LHCN-M2 (cell line): ENCODE measurements at regions not wholly inside any gene's neighbourhood (a gene's known extent, or its start where the extent isn't known, plus 50 kb on each side); places are given as distances from the start of the nearest gene placed in this dataset.
A peak's percentile ranks its signal among the peaks of the same experiment; 100 is the strongest.

ENCODE experiments used
- DNase-seq: peaks from one replicate; pipeline ENCODE4 v3.0.0-alpha.2; 2012; ENCODE audit warnings: low read depth

DNA sequence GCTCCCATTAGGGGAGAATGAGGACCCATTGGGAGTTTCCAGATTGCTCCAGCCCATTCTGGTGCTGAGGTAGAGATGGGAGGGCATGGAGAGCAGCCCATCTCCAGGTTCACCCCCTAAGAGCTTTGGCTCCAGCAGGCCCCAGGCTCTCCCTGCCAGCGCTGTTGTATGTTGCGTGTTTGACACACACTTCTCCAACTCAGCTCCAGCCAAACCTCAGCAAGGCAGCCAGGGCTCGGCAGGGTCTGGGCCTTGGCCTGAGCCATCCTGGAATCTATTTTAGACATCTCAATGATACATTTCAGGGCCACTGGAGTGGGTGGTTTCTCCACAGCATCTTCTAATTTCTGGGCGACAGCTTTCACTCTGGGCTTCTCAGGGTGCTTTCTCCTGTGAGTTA, 117.0 kb downstream of the NAV1 start:
- DNase-seq: no peak

DNA sequence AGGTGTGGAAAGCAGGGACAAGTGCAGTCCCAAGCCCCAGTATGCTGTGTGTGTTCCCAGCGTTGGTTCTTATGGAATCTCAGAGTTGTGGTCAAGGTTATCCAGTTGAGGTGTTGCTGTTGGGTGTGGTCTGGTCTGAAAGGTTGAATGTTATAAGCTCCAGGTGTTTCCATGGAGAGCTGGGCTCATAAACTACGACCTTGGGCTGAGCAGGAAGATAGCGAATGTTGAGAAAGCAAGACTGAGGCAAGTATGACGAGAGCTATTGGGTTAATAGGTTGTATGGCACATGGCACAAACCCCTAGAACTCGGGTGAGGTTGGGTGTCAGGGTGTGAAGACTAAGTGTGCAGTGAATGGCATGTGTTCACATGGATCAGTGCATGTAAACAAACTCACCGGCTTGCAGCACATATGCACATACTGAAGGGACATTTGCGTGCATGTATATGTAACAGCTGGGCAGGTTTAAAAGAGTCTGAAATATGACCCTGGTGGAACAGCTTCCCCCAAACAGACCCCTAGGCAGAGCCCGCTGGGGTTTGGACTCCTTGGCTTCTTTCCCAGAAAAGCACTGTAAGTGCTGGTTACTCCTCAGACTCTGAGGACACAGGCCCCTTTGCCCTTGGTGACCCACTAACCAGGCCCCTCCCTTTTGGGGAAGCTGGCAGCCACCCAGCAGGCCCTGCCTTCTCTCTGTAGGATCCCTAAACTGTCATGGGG, 117.5 kb downstream of the NAV1 start:
- DNase-seq: peak; percentile 77

DNA sequence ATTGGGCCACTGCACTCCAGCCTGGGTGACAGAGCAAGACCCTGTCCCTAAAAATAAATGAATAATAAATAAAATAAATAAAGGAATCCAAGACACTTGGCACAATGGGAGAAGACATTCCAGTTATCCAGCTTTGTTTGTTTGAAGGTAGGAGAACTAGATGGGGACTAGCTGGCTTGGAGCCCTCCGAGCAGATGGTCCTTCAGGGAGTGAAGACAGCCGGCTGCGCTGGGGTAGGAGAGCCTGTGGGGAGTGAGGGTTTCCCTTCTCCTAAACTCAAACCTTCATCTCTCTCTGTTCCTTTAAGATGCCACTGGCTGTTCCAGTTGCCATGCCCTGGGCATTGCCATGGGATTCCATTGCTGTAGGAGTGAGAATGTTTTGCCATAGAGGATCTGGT, 120.6 kb downstream of the NAV1 start:
- no peak for DNase-seq

DNA sequence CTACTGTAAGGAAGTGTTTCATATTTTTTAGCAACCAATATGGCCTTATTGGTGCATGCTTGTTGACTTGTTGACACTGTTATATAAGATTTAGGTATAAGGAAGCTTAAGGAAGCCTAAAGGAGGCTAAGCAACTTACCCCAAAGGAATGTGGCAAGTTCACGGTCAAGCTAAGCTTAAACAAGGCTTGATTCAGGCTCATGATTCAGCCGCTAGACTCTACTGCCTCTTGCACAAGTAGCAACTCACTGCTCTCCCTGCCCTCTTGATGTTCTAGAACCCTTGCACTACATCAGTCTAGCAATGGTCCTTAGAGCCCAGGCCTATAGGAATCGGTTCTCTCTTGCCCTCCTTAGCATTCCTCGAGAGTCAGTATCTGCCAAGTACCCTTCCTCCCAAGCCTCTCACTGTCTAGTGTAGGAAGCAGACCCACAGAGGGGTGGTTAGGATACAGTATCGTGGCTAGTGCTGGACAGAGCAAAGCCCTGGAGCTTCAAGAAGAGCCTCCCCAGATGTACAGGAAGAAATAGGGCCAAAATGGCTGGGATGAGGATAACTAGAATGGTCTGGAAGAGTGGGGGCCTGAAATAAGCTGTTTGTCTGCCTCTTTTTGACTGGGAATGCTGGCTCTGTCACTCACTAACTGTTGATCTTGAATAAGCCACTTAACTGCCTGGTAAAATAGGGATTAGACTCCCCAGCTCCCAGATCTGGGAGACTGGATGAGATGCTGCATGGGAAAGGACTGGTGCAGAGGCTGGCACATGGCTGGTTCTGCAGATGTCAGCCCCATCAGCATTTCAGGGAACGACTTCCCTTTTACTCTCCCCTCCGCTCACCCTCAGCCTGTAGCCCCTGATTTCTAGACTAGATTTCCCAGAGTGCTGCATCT, 122.2 kb downstream of the NAV1 start:
- DNase-seq: no peak

DNA sequence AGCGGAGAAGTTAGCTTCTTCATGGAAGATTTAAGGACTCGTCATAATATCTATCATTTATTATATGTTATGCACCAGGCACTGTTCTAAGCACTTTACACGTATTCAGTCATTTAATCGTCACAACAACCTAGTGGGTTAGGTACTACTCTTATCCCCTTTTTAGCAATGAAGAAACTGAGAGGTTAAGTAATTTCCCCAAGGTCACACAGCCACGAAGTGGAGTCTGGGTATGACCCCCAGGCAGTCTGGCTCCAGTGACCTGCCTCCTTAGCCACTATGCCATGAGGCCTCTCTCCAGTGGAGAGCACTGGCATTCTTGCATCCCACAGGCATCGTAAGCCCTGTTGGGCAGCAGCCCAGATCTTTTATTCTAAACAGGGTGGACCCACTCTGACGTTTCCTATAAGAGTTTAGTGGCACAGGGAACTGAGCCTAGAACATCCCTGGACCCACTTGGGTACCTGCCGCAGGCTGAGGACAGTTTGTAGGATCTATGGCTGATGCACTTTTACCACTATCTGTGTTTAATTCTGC, 123.0 kb downstream of the NAV1 start:
- no peak for DNase-seq

DNA sequence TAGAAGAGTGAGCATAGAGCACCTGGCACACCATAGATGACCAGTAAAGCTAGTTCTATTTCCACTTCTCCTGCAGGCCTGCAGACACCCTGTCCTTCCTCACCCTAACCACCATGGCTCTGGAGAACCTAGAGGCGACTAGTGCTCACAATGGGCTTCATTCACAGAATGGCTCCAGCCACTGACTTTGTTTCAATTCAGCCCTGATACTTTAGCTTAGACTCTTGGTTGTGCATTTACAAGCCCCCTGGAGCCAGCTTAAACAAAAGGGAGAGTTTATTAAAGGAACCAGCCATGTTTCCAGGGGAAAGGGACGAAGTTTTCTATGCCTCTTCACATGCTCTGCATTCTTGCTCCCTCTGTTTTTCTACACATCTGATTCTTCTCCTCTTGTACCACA, 123.7 kb downstream of the NAV1 start:
- no peak for DNase-seq

DNA sequence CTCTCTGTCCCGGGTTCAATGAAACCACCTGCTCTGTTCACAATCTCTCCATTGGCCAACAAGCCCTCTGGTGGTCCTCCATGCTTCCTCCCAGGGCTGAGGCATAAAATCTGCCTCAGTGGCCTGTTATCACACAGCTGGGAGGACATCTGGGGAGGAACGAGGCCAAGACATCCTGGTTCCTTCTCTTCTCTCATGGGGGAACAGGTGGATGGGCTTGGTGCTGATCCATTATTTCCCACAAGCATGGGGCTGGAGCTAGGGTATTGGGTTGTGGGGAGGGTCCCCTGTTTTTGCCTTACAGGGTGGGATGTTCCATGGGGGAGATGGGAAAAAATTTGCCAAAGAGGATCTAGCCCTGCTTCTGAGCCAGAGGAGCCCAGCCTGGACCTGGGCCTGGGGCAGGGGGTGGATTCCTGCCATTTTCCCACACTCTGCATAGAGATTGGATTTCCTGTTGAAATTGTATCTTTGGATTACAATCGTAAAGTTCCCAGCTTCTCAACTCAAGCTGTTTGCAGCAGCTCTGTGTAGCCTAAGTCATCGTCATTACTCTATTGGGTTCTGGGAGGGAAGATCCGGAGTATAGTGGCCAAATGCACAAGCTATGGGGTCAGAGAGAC, 124.7 kb downstream of the NAV1 start:
- DNase-seq: no peak

DNA sequence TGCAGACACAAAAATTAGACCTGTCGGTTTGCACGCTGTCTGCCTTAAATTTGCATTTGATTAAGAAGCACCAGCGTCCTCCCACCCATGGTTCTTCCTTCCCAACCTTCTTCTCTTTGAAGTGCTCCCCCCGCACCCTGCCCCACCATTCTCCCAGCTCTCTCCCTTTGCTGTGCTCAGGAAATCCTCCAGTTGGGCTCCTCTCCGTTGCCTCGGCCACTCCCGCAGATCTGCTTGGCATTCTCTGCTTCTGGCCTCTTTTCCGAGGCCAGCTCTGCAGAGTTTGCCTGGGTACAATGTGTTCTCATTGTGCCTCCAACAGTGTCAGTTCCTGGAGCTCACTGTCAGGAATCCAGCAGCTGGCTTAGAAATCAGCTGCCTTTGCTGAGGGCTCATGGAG, 126.1 kb downstream of the NAV1 start:
- DNase-seq: no peak

DNA sequence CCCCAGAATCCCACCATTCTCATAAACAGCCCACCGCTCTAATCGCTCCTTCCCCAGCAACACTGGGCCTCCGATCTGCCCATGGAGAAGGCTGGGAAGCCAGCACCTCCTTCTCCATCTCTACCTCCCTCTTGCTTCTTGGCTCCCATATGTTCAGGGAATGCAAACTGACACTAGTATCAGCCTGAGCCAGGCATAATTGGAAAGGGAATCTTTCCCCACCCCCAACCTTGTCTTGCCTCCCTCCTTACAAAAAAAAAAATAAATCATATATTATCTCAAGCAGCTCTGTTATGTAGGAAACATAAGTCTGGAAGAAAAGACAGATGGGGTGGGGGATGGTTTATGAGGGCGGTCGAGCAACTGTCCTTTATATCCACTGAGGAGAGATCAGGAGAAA, 127.2 kb downstream of the NAV1 start:
- no peak for DNase-seq

DNA sequence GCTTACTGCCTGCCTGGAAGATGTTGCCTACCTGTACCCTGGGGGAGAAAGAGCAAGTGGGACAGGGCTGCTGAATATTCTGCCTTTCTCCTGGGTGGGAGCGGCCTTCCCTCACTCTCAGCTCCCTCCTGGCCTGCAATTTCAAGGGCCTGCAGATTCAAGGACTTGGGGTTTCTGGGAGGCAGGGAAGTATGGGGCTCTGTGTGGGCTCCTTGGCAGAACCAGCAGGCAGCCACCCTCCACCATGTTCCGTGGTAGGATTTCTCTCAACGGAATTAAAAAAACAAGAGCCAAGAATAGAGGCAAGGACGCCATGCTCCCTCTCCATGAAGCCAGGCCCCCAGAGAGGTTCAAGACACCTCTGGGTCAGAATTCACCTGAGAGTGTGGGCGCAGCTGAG, 127.7 kb downstream of the NAV1 start:
- DNase-seq: no peak

DNA sequence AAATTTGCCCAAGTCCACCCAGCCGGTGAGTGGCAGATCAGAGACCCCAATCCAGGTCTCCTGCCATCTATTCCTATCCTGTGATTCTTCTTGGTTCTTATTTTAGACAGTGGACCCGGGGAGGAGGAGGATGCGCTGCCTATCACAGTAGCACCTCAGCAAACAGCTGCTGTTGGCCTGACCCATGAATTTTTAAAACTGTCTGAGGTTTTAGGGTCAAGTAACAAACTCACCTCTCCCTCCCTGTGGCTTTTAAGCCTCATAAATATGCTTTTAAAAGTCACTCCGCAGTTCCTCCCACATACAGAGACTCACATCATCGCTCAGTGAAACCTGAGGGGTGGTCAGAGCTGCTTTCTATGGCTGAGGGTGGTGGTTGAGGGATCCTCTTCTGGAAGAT, 128.6 kb downstream of the NAV1 start:
- DNase-seq: peak; percentile 52

DNA sequence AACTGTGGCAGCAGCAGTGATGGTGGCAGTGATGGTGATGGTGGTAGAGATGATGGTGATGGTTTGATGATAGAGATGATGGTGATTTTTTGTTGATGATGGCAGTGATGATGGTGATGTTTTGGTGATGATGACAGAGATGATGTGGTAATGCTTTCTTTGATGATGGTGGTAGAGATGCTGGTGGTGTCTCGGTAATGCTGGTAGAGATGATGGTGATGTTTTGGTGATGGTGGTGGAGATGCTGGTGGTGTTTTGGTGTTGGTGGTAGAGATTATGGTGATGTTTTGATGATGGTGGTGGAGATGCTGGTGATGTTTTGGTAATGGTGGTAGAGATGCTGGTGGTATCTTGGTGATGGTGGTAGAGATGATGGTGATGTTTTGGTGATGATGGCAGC, 131.6 kb downstream of the NAV1 start:
- DNase-seq: no peak

DNA sequence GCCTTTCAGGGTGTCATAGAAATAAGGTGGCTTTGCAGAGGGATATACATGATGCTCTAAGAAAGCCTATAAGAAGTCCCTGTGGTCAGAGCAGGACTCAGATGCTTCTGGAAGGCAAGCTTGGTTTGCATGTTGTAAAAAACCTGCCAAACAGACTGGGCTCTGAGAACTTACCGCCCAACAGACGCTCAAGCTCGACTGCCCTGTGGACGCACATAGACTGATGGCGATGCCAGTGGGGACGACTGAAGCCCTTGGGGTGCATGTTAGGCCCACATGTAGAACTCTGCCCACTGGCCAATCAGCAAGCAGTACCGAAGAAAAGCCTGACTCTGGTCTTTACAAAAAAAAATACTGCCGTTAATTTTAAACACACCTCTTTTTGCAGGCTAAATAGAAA, 133.8 kb downstream of the NAV1 start:
- DNase-seq: no peak

DNA sequence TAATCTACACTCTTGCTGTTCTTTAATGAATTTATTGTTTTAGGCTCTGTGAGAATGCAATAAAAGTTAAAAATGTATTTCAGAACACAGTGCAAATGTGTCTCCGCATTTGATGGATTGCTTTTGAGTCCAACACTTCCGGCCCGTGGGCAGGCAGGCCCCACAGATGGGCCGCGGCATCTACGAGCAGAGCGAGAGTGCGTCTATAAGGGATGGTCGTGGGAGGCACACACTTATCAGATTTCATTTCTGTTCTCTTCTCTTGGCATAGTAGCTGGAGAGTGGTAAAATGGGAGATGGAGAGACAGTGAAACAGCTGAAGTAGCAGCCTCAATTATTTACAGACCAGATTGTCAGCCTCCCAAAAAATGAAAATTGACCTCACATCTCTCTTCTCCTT, 134.2 kb downstream of the NAV1 start:
- no peak for DNase-seq

DNA sequence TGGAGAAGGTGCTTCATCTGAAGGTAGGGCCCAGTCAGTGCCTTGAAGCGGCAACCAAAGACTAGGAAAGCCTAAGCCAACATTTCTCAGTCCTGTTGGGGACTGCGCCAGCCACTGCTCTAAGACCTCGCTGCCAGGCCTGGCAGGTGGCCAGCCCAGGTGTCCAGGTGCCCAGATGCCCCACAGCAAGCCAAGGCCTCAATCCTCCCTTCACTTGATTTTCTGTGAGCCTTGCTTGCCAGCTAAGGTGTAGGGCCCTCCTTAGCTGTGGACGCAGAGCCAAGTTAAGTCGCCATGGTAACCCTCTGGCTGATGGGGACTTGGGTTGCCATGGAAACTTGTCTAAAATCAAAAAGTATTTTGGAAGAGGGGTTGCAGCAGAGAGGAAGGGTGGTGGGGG, 135.0 kb downstream of the NAV1 start:
- DNase-seq: no peak

DNA sequence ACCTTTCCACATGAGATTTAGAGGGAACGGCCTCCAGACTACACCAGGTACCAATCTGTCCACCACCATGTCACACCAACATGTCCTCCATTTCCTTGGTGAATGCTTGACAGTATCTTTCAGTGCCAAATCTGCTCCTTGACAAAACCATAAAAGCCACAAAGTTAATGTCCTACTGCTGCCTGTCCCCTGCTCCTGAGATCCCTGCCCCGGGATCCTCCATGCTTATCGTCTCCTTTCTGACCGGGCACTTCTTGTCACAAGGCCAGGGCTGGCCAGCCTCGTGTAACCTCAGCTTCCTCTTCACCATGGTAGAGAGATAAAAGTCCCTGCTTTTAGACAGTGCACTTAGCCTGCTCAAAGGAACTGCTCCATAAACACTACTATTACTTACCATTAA, 136.2 kb downstream of the NAV1 start:
- DNase-seq: no peak

DNA sequence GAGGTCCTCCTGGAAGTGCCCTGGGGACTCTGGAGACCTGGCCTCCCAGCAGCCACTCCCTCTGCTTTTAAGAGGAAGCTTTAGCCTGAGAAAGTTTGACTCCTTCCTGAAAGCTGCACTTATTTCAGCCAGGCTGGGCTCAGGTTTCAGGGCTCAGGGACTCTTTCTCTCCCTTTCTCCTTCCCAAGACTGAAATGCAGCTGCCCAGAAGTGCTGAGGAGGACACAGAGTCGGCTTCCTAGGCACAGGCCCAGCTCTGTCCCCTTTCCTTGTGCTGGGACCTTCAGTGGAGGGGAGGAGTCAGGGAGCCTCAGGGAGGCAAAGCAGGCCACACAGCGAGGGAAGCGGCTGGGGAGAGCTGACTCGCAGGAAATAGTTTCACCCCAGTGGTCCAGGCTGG, 137.3 kb downstream of the NAV1 start:
- DNase-seq: peak; percentile 56

DNA sequence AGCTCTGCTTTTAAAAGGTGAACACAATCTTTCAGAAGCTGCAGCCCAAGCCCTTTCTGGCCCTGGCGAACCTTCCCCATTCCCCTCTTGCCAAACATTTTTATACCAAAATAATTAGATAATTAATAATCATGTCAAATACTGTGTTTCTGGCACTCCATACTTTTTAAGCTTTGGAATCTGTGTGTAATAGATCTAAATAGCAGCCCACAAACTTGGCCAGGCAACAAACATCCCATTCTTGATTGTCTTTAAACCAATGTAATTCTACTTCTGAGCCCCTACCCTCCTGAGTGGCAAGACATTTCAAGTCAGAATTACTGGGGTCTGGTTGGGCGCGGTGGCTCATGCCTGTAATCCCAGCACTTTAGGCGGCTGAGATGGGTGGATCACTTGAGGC, 137.7 kb downstream of the NAV1 start:
- no peak for DNase-seq

DNA sequence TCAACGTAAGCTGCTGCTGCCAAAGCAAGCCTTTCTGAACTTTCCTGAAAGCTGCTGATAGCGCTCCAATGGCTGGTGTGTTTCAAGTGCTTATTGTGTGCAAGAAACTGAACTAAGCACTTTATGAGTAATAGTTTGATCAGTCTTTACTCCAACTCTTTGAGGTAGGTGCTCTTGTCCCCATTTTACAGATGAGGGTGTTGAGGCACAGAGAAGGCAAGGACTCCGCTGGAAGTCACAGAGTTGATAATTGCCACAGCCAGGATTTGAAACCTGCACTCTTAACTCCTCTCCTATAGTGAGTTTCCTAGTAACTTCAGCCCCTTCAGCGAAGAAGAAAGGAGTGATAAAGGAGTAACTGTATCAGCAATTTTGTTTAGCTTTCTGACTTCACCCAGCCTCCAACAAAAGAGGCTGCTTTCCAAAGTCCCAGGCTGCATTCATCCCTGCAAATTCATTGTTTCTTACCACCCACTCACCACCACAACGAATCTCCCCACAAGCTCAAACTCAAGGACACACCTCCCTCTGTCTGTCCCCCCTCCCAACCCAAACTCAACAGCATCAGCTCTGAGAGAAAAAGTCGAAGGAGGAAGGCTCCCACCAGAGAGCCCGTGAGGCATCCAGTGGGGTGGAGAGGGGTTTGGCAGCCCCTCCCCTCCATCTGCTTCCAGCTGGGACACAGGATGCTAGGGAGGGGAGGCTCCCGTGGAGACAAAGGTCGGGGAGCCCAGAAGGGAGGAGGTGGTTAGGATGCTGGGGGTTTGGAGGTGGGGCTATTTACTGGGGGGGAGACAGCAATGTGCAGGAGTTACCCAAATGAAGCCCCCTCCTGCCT, 139.6 kb downstream of the NAV1 start:
- DNase-seq: no peak

DNA sequence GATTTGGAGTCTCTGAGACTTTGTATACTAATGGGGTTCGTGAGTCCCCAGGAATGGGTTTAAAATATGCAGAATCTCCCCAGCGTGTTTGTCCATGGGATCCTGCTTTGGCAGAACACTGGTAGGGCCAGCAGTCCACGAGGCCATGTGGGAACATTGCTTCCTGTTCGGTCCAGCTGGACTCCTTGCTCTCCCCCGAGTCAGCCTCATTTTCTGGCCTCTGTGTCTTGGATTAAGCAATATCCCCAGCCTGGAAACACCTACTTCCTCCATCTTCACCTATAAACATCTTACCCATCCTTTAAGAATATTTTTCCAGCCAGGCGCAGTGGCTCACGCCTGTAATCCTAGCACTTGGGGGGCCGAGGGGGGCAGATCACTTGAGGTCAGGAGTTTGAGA, 142.4 kb downstream of the NAV1 start:
- DNase-seq: no peak

DNA sequence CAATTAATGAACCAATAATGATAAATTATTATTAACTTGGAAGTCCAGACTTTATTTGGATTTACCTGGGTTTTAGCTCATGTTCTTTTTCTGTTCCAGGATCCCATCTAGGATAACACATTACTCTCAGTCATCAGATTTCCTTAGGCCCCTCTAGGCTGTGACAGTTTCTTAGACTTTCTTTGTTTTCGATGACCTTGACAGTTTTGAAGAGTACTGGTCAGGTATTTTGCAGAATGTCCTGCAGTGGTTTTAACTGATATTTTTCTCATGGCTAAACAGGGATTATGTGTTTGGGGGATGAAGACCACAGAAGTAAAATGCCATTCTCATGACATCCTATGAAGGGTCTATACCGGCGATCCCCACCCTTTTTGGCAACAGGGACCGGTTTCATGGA, 144.0 kb downstream of the NAV1 start:
- no peak for DNase-seq

DNA sequence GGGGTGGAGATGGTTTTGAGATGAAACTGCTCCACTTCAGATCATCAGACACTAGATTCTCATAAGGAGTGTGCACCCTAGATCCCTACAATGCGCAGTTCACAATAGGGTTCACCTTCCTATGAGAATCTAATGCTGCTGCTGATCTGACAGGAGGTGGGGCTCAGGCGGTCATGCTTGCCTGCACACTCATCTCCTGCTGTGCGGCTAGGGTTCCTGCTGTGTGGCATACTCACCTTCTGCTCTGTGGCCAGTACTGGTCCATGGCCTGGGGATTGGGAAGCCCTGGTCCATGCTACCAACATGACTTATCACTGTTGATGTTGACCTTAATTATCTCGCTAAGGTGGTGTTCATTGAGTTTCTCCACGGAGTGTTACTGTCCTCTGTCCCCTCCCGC, 144.5 kb downstream of the NAV1 start:
- DNase-seq: no peak
